WTC11 (cell line): ENCODE measurements at regions not wholly inside any gene's neighbourhood (a gene's known extent, or its start where the extent isn't known, plus 50 kb on each side); places are given as distances from the start of the nearest gene placed in this dataset.

ENCODE experiments used
- TP53 ChIP-seq: sonication (generic); formaldehyde crosslinking; IDR thresholded peaks from 2 replicates; pipeline ENCODE4 v1.8.1; 2023; ENCODE audit warnings: mild to moderate bottlenecking, missing genetic modification reagents
- ZNF671 ChIP-seq: fragments of 250-450 bp; sonication (Bioruptor Pico); IDR thresholded peaks from 2 replicates; pipeline ENCODE4 v1.8.0; 2021; ENCODE audit warnings: mild to moderate bottlenecking
- TF ChIP-seq, protein P1 (sequence below): fragments of 200-600 bp; IDR thresholded peaks from 2 replicates; pipeline ENCODE4 v1.8.0; 2022; ENCODE audit warnings: antibody characterized with exemption

DNA sequence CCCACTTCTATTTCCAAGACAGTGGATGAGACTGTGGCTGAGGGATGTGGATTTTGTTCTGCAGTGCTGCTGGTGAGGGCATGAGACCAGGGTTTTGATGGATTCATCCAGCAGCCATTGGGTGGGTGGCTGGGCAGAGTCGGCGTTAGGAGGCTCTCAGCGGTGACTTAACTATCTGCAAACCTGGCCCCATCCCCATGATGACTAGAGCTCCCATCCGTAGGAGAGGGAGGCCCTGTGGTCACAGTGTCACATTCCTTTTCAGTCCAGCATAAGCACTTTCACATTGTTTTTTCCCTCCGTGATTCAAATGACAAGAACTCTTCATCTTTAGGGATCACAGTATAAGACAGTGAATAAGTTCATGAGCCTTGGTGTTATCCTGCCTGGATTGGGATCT is 60.4 kb upstream of the SPRY4 start:
- no peak for TF ChIP-seq TP53
- no peak for TF ChIP-seq ZNF671
- TF ChIP-seq, protein P1, sequence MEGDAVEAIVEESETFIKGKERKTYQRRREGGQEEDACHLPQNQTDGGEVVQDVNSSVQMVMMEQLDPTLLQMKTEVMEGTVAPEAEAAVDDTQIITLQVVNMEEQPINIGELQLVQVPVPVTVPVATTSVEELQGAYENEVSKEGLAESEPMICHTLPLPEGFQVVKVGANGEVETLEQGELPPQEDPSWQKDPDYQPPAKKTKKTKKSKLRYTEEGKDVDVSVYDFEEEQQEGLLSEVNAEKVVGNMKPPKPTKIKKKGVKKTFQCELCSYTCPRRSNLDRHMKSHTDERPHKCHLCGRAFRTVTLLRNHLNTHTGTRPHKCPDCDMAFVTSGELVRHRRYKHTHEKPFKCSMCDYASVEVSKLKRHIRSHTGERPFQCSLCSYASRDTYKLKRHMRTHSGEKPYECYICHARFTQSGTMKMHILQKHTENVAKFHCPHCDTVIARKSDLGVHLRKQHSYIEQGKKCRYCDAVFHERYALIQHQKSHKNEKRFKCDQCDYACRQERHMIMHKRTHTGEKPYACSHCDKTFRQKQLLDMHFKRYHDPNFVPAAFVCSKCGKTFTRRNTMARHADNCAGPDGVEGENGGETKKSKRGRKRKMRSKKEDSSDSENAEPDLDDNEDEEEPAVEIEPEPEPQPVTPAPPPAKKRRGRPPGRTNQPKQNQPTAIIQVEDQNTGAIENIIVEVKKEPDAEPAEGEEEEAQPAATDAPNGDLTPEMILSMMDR, result no peak
